Stomach (tissue), 4 donors: ENCODE measurements at regions not wholly inside any gene's neighbourhood (a gene's known extent, or its start where the extent isn't known, plus 50 kb on each side); places are given as distances from the start of the nearest gene placed in this dataset.

Source experiments
- CTCF ChIP-seq, 7 experiments: fragments of 450-650 bp in 4 of 7; fragments of 200-600 bp in 3 of 7; sonication (generic) in 3 of 7; IDR thresholded peaks; one replicate each; pipeline ENCODE4 v1.5.1; 2016 to 2019; ENCODE audit warnings: antibody characterized with exemption in 7 of 7, control low read depth in 2 of 7, mild to moderate bottlenecking in 1 of 7
- EP300 ChIP-seq: sonication (generic); formaldehyde crosslinking; IDR thresholded peaks from one replicate; pipeline ENCODE4 v1.6.1; 2017; ENCODE audit warnings: antibody characterized with exemption

GRCh38 chr12:84561351-84561750 lies 351.2 kb downstream of the SLC6A15 start:
- no peak for TF ChIP-seq CTCF (IDR thresholded peaks at IDR 0.05)
- TF ChIP-seq EP300 = no peak
